B cell (primary cell): ENCODE measurements at regions not wholly inside any gene's neighbourhood (a gene's known extent, or its start where the extent isn't known, plus 50 kb on each side); places are given as distances from the start of the nearest gene placed in this dataset.

Source experiments
- ATAC-seq: fragments of 200-7000 bp; cut with Tn5 transposase; one replicate; pipeline ENCODE4 v1.10.0; 2021; ENCODE audit warnings: low read depth, mild to moderate bottlenecking, moderate number of reproducible peaks, moderate library complexity
- CTCF ChIA-PET: fragments of 350-600 bp; sonication (Branson Sonifier 250); formaldehyde crosslinking; loops from one replicate; lab custom pipeline; 2021; ENCODE audit warnings: antibody characterized with exemption, inconsistent platforms; lab: Charles Lee
- POLR2A ChIA-PET: fragments of 350-600 bp; sonication (Branson Sonifier 250); formaldehyde crosslinking; loops from one replicate; lab custom pipeline; 2021; ENCODE audit warnings: antibody characterized with exemption; lab: Charles Lee
- DNase-seq: peaks from one replicate; pipeline ENCODE4 v3.0.0; 2013
- H2AFZ ChIP-seq: 2 replicates; pipeline ENCODE4 v1.6.1; 2012; ENCODE audit warnings: mild to moderate bottlenecking, low read depth, low read length; ENCODE audit not compliant: insufficient read depth, poor library complexity, severe bottlenecking
- H3K27ac ChIP-seq, 2 donors: 1 replicate in 1 of 2; 2 replicates in 1 of 2; pipeline ENCODE4 v1.5.1; 2012 to 2013; ENCODE audit warnings: low read length in 2 of 2, mild to moderate bottlenecking in 2 of 2, moderate library complexity in 1 of 2
- H3K27me3 ChIP-seq, 4 experiments: fragments of 200-600 bp in 1 of 4; sonication (generic) in 1 of 4; replicated peaks in 1 of 4; 1 replicate in 2 of 4; 2 replicates in 2 of 4; pipeline versions ENCODE4 v1.6.1 to v1.7.0; 2013 to 2016; ENCODE audit warnings: low read length in 3 of 4, mild to moderate bottlenecking in 2 of 4, mixed read lengths in 1 of 4, moderate library complexity in 1 of 4; ENCODE audit not compliant: insufficient read depth in 4 of 4, control insufficient read depth in 3 of 4; ENCODE audit errors: control extremely low read depth in 1 of 4
- H3K36me3 ChIP-seq, 2 experiments: replicated peaks in 1 of 2; 1 replicate in 1 of 2; 2 replicates in 1 of 2; pipeline versions ENCODE4 v1.6.1 to v1.7.1; 2013; ENCODE audit warnings: low read length in 1 of 2; ENCODE audit not compliant: insufficient read depth in 2 of 2, control insufficient read depth in 1 of 2; ENCODE audit errors: control extremely low read depth in 1 of 2, extremely low read depth in 1 of 2
- H3K4me1 ChIP-seq, 2 donors: fragments of 200-600 bp in 1 of 2; sonication (generic) in 1 of 2; 1 replicate in 1 of 2; 2 replicates in 1 of 2; pipeline versions ENCODE4 v1.5.1 to v1.6.1; 2013 to 2017; ENCODE audit warnings: low read length in 2 of 2; ENCODE audit not compliant: control insufficient read depth in 2 of 2, insufficient read depth in 2 of 2
- H3K4me2 ChIP-seq: replicated peaks from 2 replicates; pipeline ENCODE3; 2012; ENCODE audit warnings: mild to moderate bottlenecking, low read depth, low read length; ENCODE audit not compliant: poor library complexity, severe bottlenecking
- H3K4me3 ChIP-seq, 5 experiments: fragments of 200-600 bp in 1 of 5; sonication (generic) in 1 of 5; 1 replicate in 3 of 5; 2 replicates in 2 of 5; pipeline versions ENCODE4 v1.5.1 to v1.7.0; 2011 to 2016; ENCODE audit warnings: low read length in 4 of 5, mild to moderate bottlenecking in 4 of 5, low read depth in 2 of 5, control low read depth in 1 of 5, moderate library complexity in 1 of 5; ENCODE audit not compliant: insufficient read depth in 1 of 5; ENCODE audit errors: control extremely low read depth in 1 of 5, extremely low read depth in 1 of 5
- H3K79me2 ChIP-seq: fragments of 200-600 bp; sonication (generic); one replicate; pipeline ENCODE4 v1.6.0; 2016; ENCODE audit warnings: low read length; ENCODE audit not compliant: control insufficient read depth, insufficient read depth
- H3K9ac ChIP-seq: fragments of 200-600 bp; sonication (generic); 2 replicates; pipeline ENCODE4 v1.6.1; 2017; ENCODE audit warnings: mild to moderate bottlenecking, low read length, moderate library complexity
- H3K9me3 ChIP-seq, 3 donors: one replicate each; pipeline versions ENCODE4 v1.6.1 to v1.7.1; 2013; ENCODE audit warnings: low read length in 2 of 3; ENCODE audit not compliant: control insufficient read depth in 2 of 3, insufficient read depth in 1 of 3; ENCODE audit errors: control extremely low read depth in 1 of 3
- H4K20me1 ChIP-seq: 2 replicates; pipeline ENCODE4 v1.6.0; 2012; ENCODE audit warnings: mild to moderate bottlenecking, low read length; ENCODE audit not compliant: insufficient read depth, control insufficient read depth, poor library complexity, severe bottlenecking
- H3K27ac Mint-ChIP-seq: one replicate; pipeline ENCODE4 v1.8.0; 2021; ENCODE audit warnings: mixed read lengths
- H3K27me3 Mint-ChIP-seq: one replicate; pipeline ENCODE4 v1.8.0; 2021; ENCODE audit warnings: mixed read lengths
- H3K4me1 Mint-ChIP-seq: one replicate; pipeline ENCODE4 v1.8.0; 2021; ENCODE audit warnings: mixed read lengths
- H3K4me3 Mint-ChIP-seq: one replicate; pipeline ENCODE4 v1.8.0; 2021; ENCODE audit warnings: mixed read lengths
- H3K9me3 Mint-ChIP-seq: one replicate; pipeline ENCODE4 v1.8.0; 2022; ENCODE audit warnings: mixed read lengths; ENCODE audit not compliant: insufficient read depth
- CTCF ChIP-seq: fragments of 200-600 bp; IDR thresholded peaks from one replicate; pipeline ENCODE4 v1.8.0; 2022; ENCODE audit warnings: antibody characterized with exemption, mild to moderate bottlenecking
- EZH2 ChIP-seq: IDR thresholded peaks from 2 replicates; pipeline ENCODE4 v1.6.1; 2012; ENCODE audit warnings: borderline replicate concordance, low read depth, mild to moderate bottlenecking, moderate library complexity, low read length; ENCODE audit not compliant: insufficient read depth, poor library complexity, severe bottlenecking
- WGBS: methylation state at CpG from one replicate; pipeline ENCODE4 v1.1.5; 2013; ENCODE audit warnings: missing lambda C conversion rate; ENCODE audit not compliant: insufficient coverage; 5-methylcytosine and 5-hydroxymethylcytosine counted together
- intact Hi-C: fragments of 100-400 bp; cut with micrococcal nuclease; formaldehyde crosslinking; loops from one replicate; pipeline ENCODE4 v1.10.0; 2022

GRCh38 chr3:81289676-81290075, 471.8 kb downstream of the GBE1 start:
- Histone ChIP-seq H3K4me1 (no peaks in the 10 kb centered on the region), H3K9me3 (no peaks in the 10 kb centered on the region), H3K79me2 (no peaks in the 10 kb centered on the region), H3K9ac (no peak overlapping the region), H3K27ac (no peak overlapping the region), H2AFZ (no peak overlapping the region), H4K20me1 (no peaks in the 10 kb centered on the region), H3K27me3 (no peaks in the 10 kb centered on the region), H3K36me3 (no peaks in the 10 kb centered on the region), H3K4me3 (no peak overlapping the region), H3K4me2 (no peak overlapping the region)
- DNase-seq (no peak), ATAC-seq (no peak)
- intact Hi-C loops = no loop called here
- ChIA-PET POLR2A (no interaction called here), CTCF (no interaction called here)
- TF ChIP-seq EZH2 (no peak), CTCF (no peak)
- peaks cover 2% of the 10 kb centered on the region for H3K9me3 Mint-ChIP-seq
- no peaks in the 10 kb centered on the region for H3K4me1 Mint-ChIP-seq
- no peak overlapping the region for H3K4me3 Mint-ChIP-seq
- no CpG with 5 or more reads among the region's 3 CpGs for WGBS
- no peaks in the 10 kb centered on the region for H3K27me3 Mint-ChIP-seq
- no peak overlapping the region for H3K27ac Mint-ChIP-seq

GRCh38 chr3:81279481-81280379, 481.7 kb downstream of the GBE1 start:
- H2AFZ ChIP-seq = no peak overlapping the region
- H3K27me3 Mint-ChIP-seq = no peaks in the 10 kb centered on the region
- H3K4me3 Mint-ChIP-seq = no peak overlapping the region
- no peaks in the 10 kb centered on the region for H4K20me1 ChIP-seq
- no peaks in the 10 kb centered on the region for H3K79me2 ChIP-seq
- H3K4me1 Mint-ChIP-seq = no peaks in the 10 kb centered on the region
- no peak overlapping the region for H3K27ac Mint-ChIP-seq
- no peak overlapping the region for H3K9ac ChIP-seq
- no peak overlapping the region for H3K4me3 ChIP-seq
- H3K36me3 ChIP-seq = no peaks in the 10 kb centered on the region
- ChIA-PET POLR2A (no interaction called here), CTCF (no interaction called here)
- H3K4me1 ChIP-seq = no peaks in the 10 kb centered on the region
- no peaks in the 10 kb centered on the region for H3K9me3 Mint-ChIP-seq
- ATAC-seq (no peak), DNase-seq (no peak)
- H3K27me3 ChIP-seq = no peaks in the 10 kb centered on the region
- no peak overlapping the region for H3K27ac ChIP-seq
- intact Hi-C loops = no loop called here
- TF ChIP-seq EZH2 = no peak
- TF ChIP-seq CTCF = no peak
- WGBS = no CpG with 5 or more reads among the region's 4 CpGs
- no peak overlapping the region for H3K4me2 ChIP-seq
- H3K9me3 ChIP-seq = no peaks in the 10 kb centered on the region
